ENCODE measurements at regions not wholly inside any gene's neighbourhood (a gene's known extent, or its start where the extent isn't known, plus 50 kb on each side); places are given as distances from the start of the nearest gene placed in this dataset.

- H4K20me1 ChIP-seq (ENCODE audit: insufficient read depth): no peaks in the 10 kb centered on the region
- H3K27ac ChIP-seq (ENCODE audit: low read depth in 2 of 2, low read length in 1 of 2): no peak overlapping the region
- no peak overlapping the region for H2AFZ ChIP-seq (ENCODE audit: low read depth)
- peak; percentile 19 for DNase-seq
- ChIA-PET CTCF (interaction anchor here (2.2 kb wide), 1 partner anchor 10 kb away, joined by 5 read pairs; no protein-coding TSS in a partner anchor), POLR2A (no interaction called here)
- no peak overlapping the region for H3K4me3 ChIP-seq (ENCODE audit: low read depth in 2 of 2, low read length in 1 of 2)
- H3K36me3 ChIP-seq (replicated peaks in 1 of 2; ENCODE audit: control insufficient read depth in 1 of 2, insufficient read depth in 2 of 2, low read length in 1 of 2): no peaks in the 10 kb centered on the region
- H3K4me1 ChIP-seq (ENCODE audit: control insufficient read depth in 1 of 2, insufficient read depth in 2 of 2, low read depth in 1 of 2, low read length in 1 of 2): peaks cover 0 to 4% of the 10 kb centered on the region in 2 experiments; a peak in 1 of 4 replicates
- no peaks in the 10 kb centered on the region for H3F3A ChIP-seq (replicated peaks; ENCODE audit: insufficient read depth)
- H3K27me3 ChIP-seq (ENCODE audit: insufficient read depth): no peaks in the 10 kb centered on the region
- H3K9ac ChIP-seq: no peak overlapping the region
- H3K9me2 ChIP-seq: no peaks in the 10 kb centered on the region
- 7% methylated on average over 3 of the region's 3 CpGs for WGBS (ENCODE audit: low lambda C conversion rate)
- H3K9me3 ChIP-seq: no peaks in the 10 kb centered on the region; the same call in 1 of the 2 replicates
- no peak overlapping the region for H3K4me2 ChIP-seq
- no peaks in the 10 kb centered on the region for H3K79me2 ChIP-seq (ENCODE audit: insufficient read depth)
- TF ChIP-seq GATA2 (CRISPR knock-in tag; IDR thresholded peaks at IDR 0.05) (no peak), RCOR1 (IDR thresholded peaks at IDR 0.05; ENCODE audit: low read length) (peak; percentile 41; the same call in 1 of the 2 replicates), MAX (IDR thresholded peaks at IDR 0.05; ENCODE audit: low read depth) (no peak), FOXJ3 (CRISPR knock-in tag; IDR thresholded peaks at IDR 0.05) (no peak), TEAD4 (IDR thresholded peaks at IDR 0.05; ENCODE audit: borderline replicate concordance, insufficient read depth) (no peak), FOXM1 (IDR thresholded peaks at IDR 0.05; ENCODE audit: low read depth) (no peak)
Measured at GRCh38 chr10:121306159-121306673, 292.0 kb downstream of the FGFR2 start.

GRCh38 chr10:121307411-121307980, 290.7 kb downstream of the FGFR2 start:
- Histone ChIP-seq H3K27me3 (ENCODE audit: insufficient read depth) (no peaks in the 10 kb centered on the region), H3K36me3 (replicated peaks in 1 of 2; ENCODE audit: control insufficient read depth in 1 of 2, insufficient read depth in 2 of 2, low read length in 1 of 2) (no peaks in the 10 kb centered on the region), H3K79me2 (ENCODE audit: insufficient read depth) (no peaks in the 10 kb centered on the region), H3K9me3 (no peaks in the 10 kb centered on the region; the same call in 1 of the 2 replicates), H3K27ac (ENCODE audit: low read depth in 2 of 2, low read length in 1 of 2) (no peak overlapping the region), H4K20me1 (ENCODE audit: insufficient read depth) (no peaks in the 10 kb centered on the region), H3K4me3 (ENCODE audit: low read depth in 2 of 2, low read length in 1 of 2) (no peak overlapping the region), H3F3A (replicated peaks; ENCODE audit: insufficient read depth) (no peaks in the 10 kb centered on the region), H3K4me2 (no peak overlapping the region), H3K9me2 (no peaks in the 10 kb centered on the region), H3K9ac (no peak overlapping the region), H2AFZ (ENCODE audit: low read depth) (no peak overlapping the region), H3K4me1 (ENCODE audit: control insufficient read depth in 1 of 2, insufficient read depth in 2 of 2, low read depth in 1 of 2, low read length in 1 of 2) (peaks cover 0 to 10% of the 10 kb centered on the region in 2 experiments; a peak in 2 of 4 replicates)
- CTCF ChIA-PET: interaction anchor here (2.2 kb wide), 1 partner anchor 11 kb away, joined by 5 read pairs; no protein-coding TSS in a partner anchor
- WGBS (ENCODE audit: low lambda C conversion rate): 26% methylated on average over 3 of the region's 3 CpGs
- POLR2A ChIA-PET: no interaction called here
- TF ChIP-seq EP300 (IDR thresholded peaks at IDR 0.05; ENCODE audit: borderline replicate concordance in 1 of 2, low read depth in 1 of 2, low read length in 1 of 2) (no peak), TEAD4 (IDR thresholded peaks at IDR 0.05; ENCODE audit: borderline replicate concordance, insufficient read depth) (no peak), MXI1 (IDR thresholded peaks at IDR 0.05; ENCODE audit: low read depth, low read length) (no peak), GABPA (IDR thresholded peaks at IDR 0.05; ENCODE audit: low read depth) (no peak), POLR2AphosphoS5 (IDR thresholded peaks at IDR 0.05; ENCODE audit: low read depth, low read length) (no peak)
- TF ChIP-seq, protein P1, sequence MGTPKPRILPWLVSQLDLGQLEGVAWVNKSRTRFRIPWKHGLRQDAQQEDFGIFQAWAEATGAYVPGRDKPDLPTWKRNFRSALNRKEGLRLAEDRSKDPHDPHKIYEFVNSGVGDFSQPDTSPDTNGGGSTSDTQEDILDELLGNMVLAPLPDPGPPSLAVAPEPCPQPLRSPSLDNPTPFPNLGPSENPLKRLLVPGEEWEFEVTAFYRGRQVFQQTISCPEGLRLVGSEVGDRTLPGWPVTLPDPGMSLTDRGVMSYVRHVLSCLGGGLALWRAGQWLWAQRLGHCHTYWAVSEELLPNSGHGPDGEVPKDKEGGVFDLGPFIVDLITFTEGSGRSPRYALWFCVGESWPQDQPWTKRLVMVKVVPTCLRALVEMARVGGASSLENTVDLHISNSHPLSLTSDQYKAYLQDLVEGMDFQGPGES (IDR thresholded peaks at IDR 0.05; ENCODE audit: low read depth, low read length): no peak
- no peak for DNase-seq

Measured in SK-N-SH (cell line).